ENCODE measurements at regions not wholly inside any gene's neighbourhood (a gene's known extent, or its start where the extent isn't known, plus 50 kb on each side); places are given as distances from the start of the nearest gene placed in this dataset.

DNA sequence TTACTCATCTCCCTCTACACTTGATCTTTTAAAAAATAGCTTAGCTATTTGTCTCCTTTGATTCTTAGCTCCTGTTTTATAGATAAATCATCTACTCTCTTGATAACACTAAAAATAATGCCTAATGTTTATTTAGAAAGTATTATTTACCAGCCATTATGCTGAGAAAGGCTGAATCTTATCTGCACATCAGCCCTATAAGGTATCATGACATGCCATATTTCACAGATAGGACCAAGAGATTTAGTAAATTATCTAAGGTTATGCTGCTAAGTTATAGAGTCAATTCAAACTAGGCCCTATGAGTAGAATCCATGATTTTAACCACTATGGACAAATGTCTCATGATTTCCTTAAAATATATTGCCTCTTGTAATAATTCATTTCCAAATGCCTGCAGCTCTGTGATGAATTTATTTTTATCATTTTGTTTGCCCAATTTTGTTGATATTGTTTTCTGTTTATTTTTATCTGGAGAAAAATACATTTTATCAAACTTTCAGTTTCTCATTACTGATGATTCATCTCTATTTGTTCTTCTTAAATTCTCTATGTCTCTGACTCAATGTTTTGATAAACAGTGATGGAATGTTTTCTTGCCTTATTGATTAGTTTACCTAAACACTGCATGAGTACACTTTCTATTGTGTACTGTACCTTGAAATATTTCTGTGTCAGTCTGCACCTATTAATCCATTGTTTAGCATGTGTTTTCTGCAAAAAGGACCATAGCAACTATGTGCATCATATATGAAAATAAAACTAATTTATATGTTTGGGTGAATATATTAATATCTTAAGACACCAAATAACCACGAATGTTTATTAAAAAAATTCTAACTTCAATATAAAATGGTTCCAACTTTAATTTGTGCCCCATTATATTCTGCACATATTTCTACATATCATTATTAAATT, 300.8 kb downstream of the CDH9 start:
- no peak overlapping the region for H3K4me3 ChIP-seq
- 74% methylated on average over 1 of the region's 1 CpG for WGBS, 2 donors
- TF ChIP-seq, protein P1, sequence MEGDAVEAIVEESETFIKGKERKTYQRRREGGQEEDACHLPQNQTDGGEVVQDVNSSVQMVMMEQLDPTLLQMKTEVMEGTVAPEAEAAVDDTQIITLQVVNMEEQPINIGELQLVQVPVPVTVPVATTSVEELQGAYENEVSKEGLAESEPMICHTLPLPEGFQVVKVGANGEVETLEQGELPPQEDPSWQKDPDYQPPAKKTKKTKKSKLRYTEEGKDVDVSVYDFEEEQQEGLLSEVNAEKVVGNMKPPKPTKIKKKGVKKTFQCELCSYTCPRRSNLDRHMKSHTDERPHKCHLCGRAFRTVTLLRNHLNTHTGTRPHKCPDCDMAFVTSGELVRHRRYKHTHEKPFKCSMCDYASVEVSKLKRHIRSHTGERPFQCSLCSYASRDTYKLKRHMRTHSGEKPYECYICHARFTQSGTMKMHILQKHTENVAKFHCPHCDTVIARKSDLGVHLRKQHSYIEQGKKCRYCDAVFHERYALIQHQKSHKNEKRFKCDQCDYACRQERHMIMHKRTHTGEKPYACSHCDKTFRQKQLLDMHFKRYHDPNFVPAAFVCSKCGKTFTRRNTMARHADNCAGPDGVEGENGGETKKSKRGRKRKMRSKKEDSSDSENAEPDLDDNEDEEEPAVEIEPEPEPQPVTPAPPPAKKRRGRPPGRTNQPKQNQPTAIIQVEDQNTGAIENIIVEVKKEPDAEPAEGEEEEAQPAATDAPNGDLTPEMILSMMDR (IDR thresholded peaks at IDR 0.05; ENCODE audit: control extremely low read depth, extremely low read depth), result no peak
- no peak for DNase-seq
- H3K27me3 ChIP-seq (ENCODE audit: control insufficient read depth in 3 of 3, insufficient read depth in 3 of 3, low read length in 2 of 3), result no peaks in the 10 kb centered on the region
- H3K9ac ChIP-seq (ENCODE audit: insufficient read depth in 1 of 2, low read length in 2 of 2), result no peak overlapping the region
- ATAC-seq (ENCODE audit: insufficient read depth, low FRiP score), result no peak
- H3K27ac ChIP-seq (ENCODE audit: low read depth in 1 of 2, low read length in 1 of 2), result no peak overlapping the region
- H3K4me1 ChIP-seq (ENCODE audit: control insufficient read depth in 5 of 5, insufficient read depth in 5 of 5, low read length in 5 of 5), result no peaks in the 10 kb centered on the region
- no peaks in the 10 kb centered on the region for H3K9me3 ChIP-seq (ENCODE audit: control insufficient read depth in 4 of 4, insufficient read depth in 3 of 4, low read length in 3 of 4)
- H3K36me3 ChIP-seq (ENCODE audit: control insufficient read depth in 4 of 4, insufficient read depth in 4 of 4, low read length in 4 of 4), result no peaks in the 10 kb centered on the region

DNA sequence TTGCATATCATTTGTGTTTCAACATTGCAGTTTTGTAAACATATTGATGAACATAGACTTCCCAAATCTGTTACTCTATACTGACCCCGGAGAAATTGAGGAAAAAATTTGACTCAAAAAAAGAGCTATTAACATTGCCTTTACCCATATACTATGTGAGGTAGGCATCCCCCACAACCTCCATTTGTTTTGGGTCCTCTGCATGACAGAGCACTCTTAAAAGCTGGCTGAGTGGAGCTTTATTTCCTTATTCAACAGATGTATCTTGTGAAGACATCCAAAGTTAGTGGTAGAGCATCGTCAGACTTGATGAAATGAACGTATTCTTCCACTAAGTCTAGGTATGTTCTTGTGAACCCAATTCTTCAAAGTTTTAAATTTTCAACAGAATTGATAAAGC, 310.5 kb downstream of the CDH9 start:
- DNase-seq (no peak), ATAC-seq (ENCODE audit: insufficient read depth, low FRiP score) (no peak)
- no peaks in the 10 kb centered on the region for H3K27me3 ChIP-seq (ENCODE audit: control insufficient read depth in 3 of 3, insufficient read depth in 3 of 3, low read length in 2 of 3)
- no peaks in the 10 kb centered on the region for H3K4me1 ChIP-seq (ENCODE audit: control insufficient read depth in 5 of 5, insufficient read depth in 5 of 5, low read length in 5 of 5)
- no peaks in the 10 kb centered on the region for H3K36me3 ChIP-seq (ENCODE audit: control insufficient read depth in 4 of 4, insufficient read depth in 4 of 4, low read length in 4 of 4)
- no peak overlapping the region for H3K27ac ChIP-seq (ENCODE audit: low read depth in 1 of 2, low read length in 1 of 2)
- H3K4me3 ChIP-seq, result no peak overlapping the region
- 78 to 79% methylated on average over 3 of the region's 3 CpGs for WGBS, 2 donors
- TF ChIP-seq, protein P1 (IDR thresholded peaks at IDR 0.05; ENCODE audit: control extremely low read depth, extremely low read depth), result no peak
- H3K9me3 ChIP-seq (ENCODE audit: control insufficient read depth in 4 of 4, insufficient read depth in 3 of 4, low read length in 3 of 4), result no peaks in the 10 kb centered on the region
- no peak overlapping the region for H3K9ac ChIP-seq (ENCODE audit: insufficient read depth in 1 of 2, low read length in 2 of 2)

- Histone ChIP-seq H3K27me3 (ENCODE audit: control insufficient read depth in 3 of 3, insufficient read depth in 3 of 3, low read length in 2 of 3) (no peaks in the 10 kb centered on the region), H3K36me3 (ENCODE audit: control insufficient read depth in 4 of 4, insufficient read depth in 4 of 4, low read length in 4 of 4) (no peaks in the 10 kb centered on the region), H3K9ac (ENCODE audit: insufficient read depth in 1 of 2, low read length in 2 of 2) (no peak overlapping the region), H3K4me3 (no peak overlapping the region), H3K4me1 (ENCODE audit: control insufficient read depth in 5 of 5, insufficient read depth in 5 of 5, low read length in 5 of 5) (no peaks in the 10 kb centered on the region), H3K9me3 (ENCODE audit: control insufficient read depth in 4 of 4, insufficient read depth in 3 of 4, low read length in 3 of 4) (no peaks in the 10 kb centered on the region), H3K27ac (ENCODE audit: low read depth in 1 of 2, low read length in 1 of 2) (no peak overlapping the region)
- ATAC-seq (ENCODE audit: insufficient read depth, low FRiP score) (no peak), DNase-seq (no peak)
- TF ChIP-seq, protein P1 (IDR thresholded peaks at IDR 0.05; ENCODE audit: control extremely low read depth, extremely low read depth), result no peak
Measured at GRCh38 chr5:26719803-26720202, 318.6 kb downstream of the CDH9 start.
